ENCODE measurements at regions not wholly inside any gene's neighbourhood (a gene's known extent, or its start where the extent isn't known, plus 50 kb on each side); places are given as distances from the start of the nearest gene placed in this dataset.

DNA sequence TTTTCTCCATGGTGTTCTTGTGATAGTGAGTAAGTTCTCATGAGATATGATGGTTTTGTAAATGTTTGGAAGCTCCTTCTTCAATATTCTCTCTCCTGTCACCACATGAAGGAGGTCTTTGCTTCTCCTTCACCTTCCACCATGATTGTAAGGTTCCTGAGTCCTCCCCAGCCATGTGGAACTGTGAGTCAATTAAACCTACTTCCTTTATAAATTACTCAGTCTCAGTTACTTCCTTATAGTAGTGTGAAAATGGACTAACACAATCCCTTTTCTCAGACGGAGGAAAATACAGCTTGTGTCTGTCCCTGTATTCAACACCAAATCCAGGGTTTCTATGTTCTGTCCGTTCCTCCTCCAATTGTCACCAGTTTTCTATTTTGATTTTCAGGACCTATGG, 181.0 kb downstream of the ALDH8A1 start:
- TF ChIP-seq POLR2A (IDR thresholded peaks at IDR 0.05; ENCODE audit: control extremely low read depth in 1 of 2, low read depth in 2 of 2, low read length in 2 of 2) (no peak), SP4 (IDR thresholded peaks at IDR 0.05; ENCODE audit: low read length) (no peak), EZH2 (IDR thresholded peaks at IDR 0.05; ENCODE audit: low read depth, low read length, severe bottlenecking) (no peak)
- TF ChIP-seq, protein P1, sequence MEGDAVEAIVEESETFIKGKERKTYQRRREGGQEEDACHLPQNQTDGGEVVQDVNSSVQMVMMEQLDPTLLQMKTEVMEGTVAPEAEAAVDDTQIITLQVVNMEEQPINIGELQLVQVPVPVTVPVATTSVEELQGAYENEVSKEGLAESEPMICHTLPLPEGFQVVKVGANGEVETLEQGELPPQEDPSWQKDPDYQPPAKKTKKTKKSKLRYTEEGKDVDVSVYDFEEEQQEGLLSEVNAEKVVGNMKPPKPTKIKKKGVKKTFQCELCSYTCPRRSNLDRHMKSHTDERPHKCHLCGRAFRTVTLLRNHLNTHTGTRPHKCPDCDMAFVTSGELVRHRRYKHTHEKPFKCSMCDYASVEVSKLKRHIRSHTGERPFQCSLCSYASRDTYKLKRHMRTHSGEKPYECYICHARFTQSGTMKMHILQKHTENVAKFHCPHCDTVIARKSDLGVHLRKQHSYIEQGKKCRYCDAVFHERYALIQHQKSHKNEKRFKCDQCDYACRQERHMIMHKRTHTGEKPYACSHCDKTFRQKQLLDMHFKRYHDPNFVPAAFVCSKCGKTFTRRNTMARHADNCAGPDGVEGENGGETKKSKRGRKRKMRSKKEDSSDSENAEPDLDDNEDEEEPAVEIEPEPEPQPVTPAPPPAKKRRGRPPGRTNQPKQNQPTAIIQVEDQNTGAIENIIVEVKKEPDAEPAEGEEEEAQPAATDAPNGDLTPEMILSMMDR (IDR thresholded peaks at IDR 0.05; ENCODE audit: control extremely low read depth in 1 of 3, insufficient read depth in 1 of 3, low read depth in 1 of 3, low read length in 3 of 3) = no peak
